Fibroblast of mammary gland (primary cell): ENCODE measurements at regions not wholly inside any gene's neighbourhood (a gene's known extent, or its start where the extent isn't known, plus 50 kb on each side); places are given as distances from the start of the nearest gene placed in this dataset.
"Not testable (repeated sequence)": the region's sequence is repeated elsewhere in the genome, so short reads cannot be mapped to it uniquely, and the experiment has no call there.

Source experiments
- DNase-seq: peaks from one replicate; pipeline ENCODE4 v3.0.0-alpha.2; 2010; ENCODE audit warnings: low read depth
- H3K4me3 ChIP-seq: 2 replicates; pipeline ENCODE4 v1.5.1; 2011; ENCODE audit warnings: low read depth, mild to moderate bottlenecking, low read length, moderate library complexity; ENCODE audit not compliant: control insufficient read depth
- TF ChIP-seq, protein P1 (sequence below): conservative IDR thresholded peaks from 2 replicates; pipeline ENCODE4 v1.5.1; 2011; ENCODE audit warnings: low read depth, low read length, inconsistent platforms; ENCODE audit not compliant: control insufficient read depth, insufficient read depth

DNA sequence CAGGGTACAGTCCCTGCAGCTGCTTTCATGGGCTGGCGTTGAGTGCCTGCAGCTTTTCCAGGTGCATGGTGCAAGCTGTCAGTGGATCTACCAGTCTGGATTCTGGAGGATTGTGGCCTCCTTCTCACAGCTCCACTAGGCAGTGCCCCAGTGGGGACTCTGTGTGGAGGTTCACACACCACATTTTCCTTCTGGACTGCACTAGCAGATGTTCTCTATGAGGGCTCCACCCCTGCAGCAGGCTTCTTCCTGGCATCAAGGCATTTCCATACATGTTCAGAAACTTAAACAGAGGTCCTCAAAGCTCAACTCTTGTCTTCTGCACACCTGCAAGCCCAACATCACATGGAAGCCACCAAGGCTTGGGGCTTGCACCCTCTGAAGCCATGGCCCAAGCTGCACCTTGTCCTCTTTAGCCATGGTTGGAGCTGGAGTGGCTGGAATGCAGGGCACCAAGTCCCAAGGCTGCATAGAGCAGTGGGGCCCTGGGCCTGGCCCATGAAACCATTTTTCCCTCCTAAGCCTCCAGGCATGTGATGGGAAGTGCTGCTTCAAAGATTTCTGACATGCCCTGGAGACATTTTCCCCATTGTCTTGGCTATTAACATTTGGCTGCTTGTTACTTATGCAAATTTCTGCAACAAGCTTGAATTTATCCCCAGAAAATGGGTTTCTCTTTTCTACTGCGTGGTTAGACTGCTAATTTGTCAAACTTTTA is 250.2 kb upstream of the COPS8 start:
- DNase-seq = no peak
- no peak overlapping the region for H3K4me3 ChIP-seq
- TF ChIP-seq, protein P1, sequence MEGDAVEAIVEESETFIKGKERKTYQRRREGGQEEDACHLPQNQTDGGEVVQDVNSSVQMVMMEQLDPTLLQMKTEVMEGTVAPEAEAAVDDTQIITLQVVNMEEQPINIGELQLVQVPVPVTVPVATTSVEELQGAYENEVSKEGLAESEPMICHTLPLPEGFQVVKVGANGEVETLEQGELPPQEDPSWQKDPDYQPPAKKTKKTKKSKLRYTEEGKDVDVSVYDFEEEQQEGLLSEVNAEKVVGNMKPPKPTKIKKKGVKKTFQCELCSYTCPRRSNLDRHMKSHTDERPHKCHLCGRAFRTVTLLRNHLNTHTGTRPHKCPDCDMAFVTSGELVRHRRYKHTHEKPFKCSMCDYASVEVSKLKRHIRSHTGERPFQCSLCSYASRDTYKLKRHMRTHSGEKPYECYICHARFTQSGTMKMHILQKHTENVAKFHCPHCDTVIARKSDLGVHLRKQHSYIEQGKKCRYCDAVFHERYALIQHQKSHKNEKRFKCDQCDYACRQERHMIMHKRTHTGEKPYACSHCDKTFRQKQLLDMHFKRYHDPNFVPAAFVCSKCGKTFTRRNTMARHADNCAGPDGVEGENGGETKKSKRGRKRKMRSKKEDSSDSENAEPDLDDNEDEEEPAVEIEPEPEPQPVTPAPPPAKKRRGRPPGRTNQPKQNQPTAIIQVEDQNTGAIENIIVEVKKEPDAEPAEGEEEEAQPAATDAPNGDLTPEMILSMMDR = no peak

DNA sequence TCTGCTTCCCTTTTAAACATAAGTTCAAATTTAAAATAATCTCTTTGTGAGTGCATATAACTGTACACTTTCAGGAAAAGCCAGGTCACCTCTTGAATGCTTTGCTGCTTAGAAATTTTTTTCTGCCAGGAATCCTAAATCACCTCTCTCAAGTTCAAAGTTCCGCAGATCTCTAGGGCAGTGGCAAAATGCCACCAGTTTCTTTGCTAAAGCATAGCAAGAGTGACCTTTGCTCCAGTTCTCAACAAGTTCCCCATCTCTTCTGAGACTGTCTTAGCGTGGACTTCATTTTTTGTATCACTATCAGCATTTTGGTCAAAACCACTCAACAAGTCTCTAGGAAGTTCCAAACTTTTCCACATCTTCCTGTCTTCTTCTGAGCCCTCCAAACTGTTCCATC is 249.7 kb upstream of the COPS8 start:
- not testable (repeated sequence) for H3K4me3 ChIP-seq, DNase-seq

DNA sequence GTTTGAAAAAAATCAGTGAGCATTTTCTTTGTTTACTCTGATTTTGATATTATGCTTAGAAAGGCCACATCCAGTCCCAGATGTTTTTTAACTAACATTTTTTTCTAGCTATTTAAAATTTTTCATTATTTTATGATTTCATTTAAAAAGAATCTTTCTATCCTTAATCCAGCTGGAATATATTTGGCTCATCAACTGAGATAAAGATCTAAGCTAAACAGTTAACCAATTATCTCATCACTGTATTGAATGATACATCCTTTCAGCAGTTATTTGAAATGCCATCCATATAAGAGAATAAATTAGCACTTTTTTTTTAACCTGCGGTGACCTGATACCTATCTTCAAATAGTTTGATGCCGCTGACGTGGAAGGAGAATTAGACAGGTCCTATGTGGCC is 245.5 kb upstream of the COPS8 start:
- no peak for DNase-seq
- TF ChIP-seq, protein P1 = no peak

DNA sequence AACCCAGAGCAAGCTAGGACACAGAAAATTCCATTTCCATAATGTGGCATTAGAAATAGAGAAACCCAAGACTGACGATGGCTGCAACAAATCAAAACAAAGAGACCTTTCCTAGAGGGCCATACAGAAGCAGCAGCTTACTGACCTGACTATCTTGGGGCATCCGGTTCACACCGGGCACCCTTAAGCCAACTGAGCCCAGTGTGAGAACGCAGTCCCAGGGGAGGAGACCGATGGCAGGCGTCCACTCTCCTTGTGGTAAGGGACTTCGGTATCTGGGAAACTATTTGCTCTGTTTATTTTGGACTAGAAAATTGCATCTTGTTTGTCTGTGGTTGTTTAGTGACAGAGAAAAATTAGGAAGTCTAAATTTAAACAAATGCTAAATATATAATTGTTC is 244.8 kb upstream of the COPS8 start:
- no peak for DNase-seq

More for the DNA sequence above, 245.5 kb upstream of the COPS8 start:
- no peak overlapping the region for H3K4me3 ChIP-seq

DNA sequence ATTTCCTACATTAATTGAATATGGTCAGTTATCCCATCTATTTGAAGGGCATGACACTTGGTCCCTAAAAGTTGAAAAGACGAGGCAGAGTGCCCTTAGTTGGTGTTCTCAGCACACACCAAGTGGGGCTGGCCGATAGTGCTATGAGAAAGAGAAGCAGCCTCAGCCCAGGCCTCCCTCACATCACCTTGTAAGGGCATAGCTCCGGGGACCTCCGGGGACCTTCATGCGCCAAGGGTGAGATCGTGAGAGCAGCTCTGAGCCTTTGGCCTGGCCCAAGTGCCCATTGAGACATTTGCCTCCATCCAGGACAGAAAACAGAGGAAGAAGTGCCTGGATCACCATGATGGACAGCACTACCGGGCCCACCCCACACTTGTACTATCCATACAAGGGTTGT is 244.3 kb upstream of the COPS8 start:
- TF ChIP-seq, protein P1 = no peak
- no peak for DNase-seq
- no peak overlapping the region for H3K4me3 ChIP-seq

More for the DNA sequence above, 244.8 kb upstream of the COPS8 start:
- TF ChIP-seq, protein P1 = no peak
- no peak overlapping the region for H3K4me3 ChIP-seq

DNA sequence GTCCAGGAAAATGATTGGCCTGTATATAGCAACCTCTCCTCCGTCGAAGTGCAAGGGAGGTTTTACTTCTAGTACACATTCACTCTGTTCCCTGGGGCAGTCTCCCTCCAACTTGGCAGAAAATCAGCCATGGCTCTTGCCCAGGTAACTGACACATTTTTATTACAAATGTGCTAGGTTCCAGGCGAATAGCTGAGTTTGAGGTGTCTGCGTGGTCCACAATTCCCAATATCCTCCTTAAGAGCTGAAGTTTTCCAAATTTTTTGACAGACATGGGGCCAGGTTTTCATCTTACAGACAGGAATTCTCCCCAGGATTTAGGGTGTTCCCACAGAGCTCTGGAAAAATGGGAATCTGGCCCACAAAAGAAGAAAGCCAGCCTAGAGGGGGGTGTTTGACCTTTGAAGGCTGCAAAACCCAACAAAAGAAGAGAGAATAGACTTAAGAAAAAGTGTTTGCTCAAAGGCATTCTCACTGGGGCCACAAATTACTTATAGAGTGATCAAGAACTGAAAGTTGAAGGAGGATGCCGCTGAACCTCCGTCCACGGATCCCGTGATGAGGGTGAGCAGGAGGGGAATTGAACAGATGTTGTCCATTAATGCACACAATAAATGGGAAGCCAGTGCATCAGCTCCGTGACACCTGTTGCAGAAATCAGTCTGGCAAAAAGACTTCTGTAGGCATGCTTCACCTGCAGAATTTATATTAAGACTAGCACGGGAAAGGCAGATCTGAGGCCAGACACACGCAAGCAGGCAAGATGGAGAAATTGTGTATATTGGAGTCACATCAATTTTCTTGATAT is 242.3 kb upstream of the COPS8 start:
- H3K4me3 ChIP-seq = no peak overlapping the region
- TF ChIP-seq, protein P1 = no peak
- DNase-seq = no peak

DNA sequence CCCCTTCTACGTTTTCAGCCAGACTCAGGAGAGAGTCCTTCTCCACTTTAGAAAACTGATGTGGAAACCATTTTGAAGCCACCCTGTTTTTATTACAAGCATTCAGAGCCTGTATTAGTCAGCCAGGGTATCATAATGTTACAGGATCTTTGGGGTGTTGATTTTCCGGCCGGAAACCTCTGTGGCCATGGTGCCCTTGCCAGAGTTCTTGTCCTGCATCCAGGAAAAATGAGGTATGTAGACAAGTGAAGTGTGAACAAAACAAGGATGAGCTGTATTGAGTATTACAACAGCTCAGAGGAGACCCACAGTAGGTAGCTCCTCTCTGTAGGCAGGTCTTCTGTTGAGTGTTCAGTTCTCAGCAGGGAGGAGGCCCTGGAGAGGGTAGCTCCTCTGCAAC is 241.0 kb upstream of the COPS8 start:
- TF ChIP-seq, protein P1 = no peak
- H3K4me3 ChIP-seq = no peak overlapping the region
- DNase-seq = no peak
